GM12878 (cell line): ENCODE measurements at regions not wholly inside any gene's neighbourhood (a gene's known extent, or its start where the extent isn't known, plus 50 kb on each side); places are given as distances from the start of the nearest gene placed in this dataset.

Source experiments
- ATAC-seq: fragments of 200-7000 bp; cut with Tn5 transposase; 3 replicates; pipeline ENCODE4 v1.9.1; 2020; ENCODE audit warnings: mild to moderate bottlenecking, moderate library complexity
- BruUV-seq: library from RNA; stranded (reverse); fragments of 400-500 nt; replicated peaks from 2 replicates; lab custom pipeline; 2021; lab: Mats Ljungman, UMichigan
- CTCF ChIA-PET: fragments of 300-600 bp; sonication (Branson Sonifier 250); formaldehyde crosslinking; extraction: SDS; loops from one replicate; lab custom pipeline; 2021; ENCODE audit warnings: inconsistent platforms; lab: Yijun Ruan, JAX
- POLR2A ChIA-PET: fragments of 350-600 bp; formaldehyde crosslinking; extraction: SDS; loops from one replicate; lab custom pipeline; 2021; ENCODE audit warnings: inconsistent platforms; lab: Charles Lee
- RAD21 ChIA-PET: fragments of 300-600 bp; sonication (Branson Sonifier 250); formaldehyde crosslinking; loops from one replicate; lab custom pipeline; 2023; ENCODE audit warnings: antibody characterized with exemption; ENCODE audit not compliant: unreplicated experiment; lab: Charles Lee
- SMC1A ChIA-PET: fragments of 300-600 bp; sonication (Branson Sonifier 250); formaldehyde crosslinking; loops from one replicate; lab custom pipeline; 2023; ENCODE audit not compliant: unreplicated experiment, uncharacterized antibody; lab: Charles Lee
- DNase-seq: peaks from one replicate; pipeline ENCODE4 v3.0.0-alpha.2; 2011; ENCODE audit warnings: low read depth, low spot score
- FAIRE-seq: peaks from 3 replicates; lab custom pipeline; 2011; peaks lifted over from hg19 to GRCh38; lab: Jason Lieb, UNC
- H2AFZ ChIP-seq: 2 replicates; pipeline ENCODE4 v1.6.0; 2011; ENCODE audit warnings: low read depth, low read length, control low read depth; ENCODE audit not compliant: control insufficient read depth
- H3K27ac ChIP-seq: 2 replicates; pipeline ENCODE4 v1.5.1; 2011; ENCODE audit warnings: control low read depth; ENCODE audit not compliant: control insufficient read depth, insufficient read depth
- H3K27me3 ChIP-seq, 2 experiments: replicated peaks in 1 of 2; 2 replicates each; pipeline versions ENCODE4 v1.6.0 to v1.6.1; 2011; ENCODE audit warnings: low read length in 1 of 2; ENCODE audit not compliant: control insufficient read depth in 2 of 2, insufficient read depth in 2 of 2
- H3K36me3 ChIP-seq, 2 experiments: 2 replicates each; pipeline ENCODE4 v1.5.1; 2011; ENCODE audit warnings: low read length in 1 of 2; ENCODE audit not compliant: control insufficient read depth in 2 of 2, insufficient read depth in 2 of 2
- H3K4me1 ChIP-seq: 2 replicates; pipeline ENCODE4 v1.6.1; 2011; ENCODE audit warnings: mild to moderate bottlenecking, low read length, moderate library complexity, mixed read lengths; ENCODE audit not compliant: control insufficient read depth, insufficient read depth
- H3K4me2 ChIP-seq: 2 replicates; pipeline ENCODE4 v1.6.0; 2011; ENCODE audit warnings: control low read depth; ENCODE audit not compliant: control insufficient read depth, insufficient read depth
- H3K4me3 ChIP-seq: fragments of 200-600 bp; sonication (generic); 2 replicates; pipeline ENCODE4 v1.5.1; 2016
- H3K79me2 ChIP-seq: 2 replicates; pipeline ENCODE4 v1.6.0; 2011; ENCODE audit warnings: low read length; ENCODE audit not compliant: control insufficient read depth, insufficient read depth
- H3K9ac ChIP-seq: 2 replicates; pipeline ENCODE4 v1.8.0; 2011; ENCODE audit warnings: low read length, control low read depth, mixed read lengths; ENCODE audit not compliant: control insufficient read depth, insufficient read depth
- H3K9me3 ChIP-seq: replicated peaks from 3 replicates; pipeline ENCODE4 v1.5.1; 2011; ENCODE audit warnings: mild to moderate bottlenecking, low read length; ENCODE audit not compliant: control insufficient read depth, insufficient read depth
- H4K20me1 ChIP-seq: 2 replicates; pipeline ENCODE4 v1.6.0; 2011; ENCODE audit not compliant: control insufficient read depth, insufficient read depth
- CREM ChIP-seq: IDR thresholded peaks from 2 replicates; pipeline ENCODE4 v1.6.1; 2014; ENCODE audit warnings: antibody characterized with exemption, low read depth
- DPF2 ChIP-seq: fragments of 450-650 bp; IDR thresholded peaks from 2 replicates; pipeline ENCODE4 v1.6.1; 2017; ENCODE audit warnings: mild to moderate bottlenecking
- EGR1 ChIP-seq, 2 experiments: IDR thresholded peaks; 1 replicate in 1 of 2; 2 replicates in 1 of 2; pipeline ENCODE4 v1.6.1; 2011 to 2012; ENCODE audit warnings: low read depth in 2 of 2, low read length in 2 of 2, borderline replicate concordance in 1 of 2, mild to moderate bottlenecking in 1 of 2, moderate library complexity in 1 of 2
- FOXK2 ChIP-seq: fragments of 450-650 bp; IDR thresholded peaks from 2 replicates; pipeline ENCODE4 v1.6.1; 2017; ENCODE audit warnings: mild to moderate bottlenecking, moderate library complexity
- IKZF1 ChIP-seq: fragments of 450-650 bp; conservative IDR thresholded peaks from 2 replicates; pipeline ENCODE4 v1.6.1; 2017; ENCODE audit warnings: antibody characterized with exemption, mild to moderate bottlenecking
- MAX ChIP-seq: IDR thresholded peaks from 2 replicates; pipeline ENCODE4 v1.6.1; 2012; ENCODE audit warnings: low read depth, low read length, improper control_type of control experiment
- NRF1 ChIP-seq: conservative IDR thresholded peaks from 2 replicates; pipeline ENCODE4 v1.6.1; 2011; ENCODE audit warnings: mild to moderate bottlenecking, low read depth, low read length, improper control_type of control experiment
- PAX8 ChIP-seq: fragments of 450-650 bp; IDR thresholded peaks from 2 replicates; pipeline ENCODE4 v1.6.1; 2017; ENCODE audit warnings: mild to moderate bottlenecking, moderate library complexity
- RUNX3 ChIP-seq: IDR thresholded peaks from 2 replicates; pipeline ENCODE4 v1.6.1; 2012; ENCODE audit warnings: low read length, inconsistent platforms
- SIN3A ChIP-seq: IDR thresholded peaks from 2 replicates; pipeline ENCODE4 v1.6.1; 2012; ENCODE audit warnings: low read depth, low read length, improper control_type of control experiment
- SRF ChIP-seq, 2 experiments: IDR thresholded peaks; 2 replicates each; pipeline ENCODE4 v1.6.1; 2011; ENCODE audit warnings: low read depth in 2 of 2, low read length in 2 of 2, mild to moderate bottlenecking in 1 of 2, moderate library complexity in 1 of 2
- SUPT20H ChIP-seq: IDR thresholded peaks from 2 replicates; pipeline ENCODE4 v1.6.1; 2011; ENCODE audit warnings: low read depth, mild to moderate bottlenecking, low read length, moderate library complexity, borderline replicate concordance; ENCODE audit not compliant: control insufficient read depth
- TAF1 ChIP-seq: IDR thresholded peaks from 2 replicates; pipeline ENCODE4 v1.6.1; 2011; ENCODE audit warnings: mild to moderate bottlenecking, low read depth, low read length, borderline replicate concordance
- ZNF384 ChIP-seq: IDR thresholded peaks from 2 replicates; pipeline ENCODE4 v1.6.1; 2012; ENCODE audit warnings: low read depth, mild to moderate bottlenecking, low read length, improper control_type of control experiment, borderline replicate concordance
- WGBS: methylation state at CpG from one replicate; pipeline ENCODE4 v1.1.6; 2016; ENCODE audit warnings: low lambda C conversion rate; ENCODE audit not compliant: insufficient replicate concordance, insufficient coverage; ENCODE audit errors: missing lambda C conversion rate; 5-methylcytosine and 5-hydroxymethylcytosine counted together
- in situ Hi-C: fragments of 300-500 bp; cut with MboI; formaldehyde crosslinking; loops from 9 replicates; pipeline ENCODE4 v1.14.3; 2018; ENCODE audit warnings: mixed read lengths
- intact Hi-C: fragments of 100-400 bp; cut with micrococcal nuclease; formaldehyde crosslinking; loops from one replicate; pipeline ENCODE4 v1.14.2; 2022; ENCODE audit not compliant: unreplicated experiment

GRCh38 chr16:75957870-75958269 is 231.6 kb upstream of the CPHXL start:
- H2AFZ ChIP-seq = no peak overlapping the region
- TF ChIP-seq TAF1 (no peak), NRF1 (no peak), DPF2 (no peak), RUNX3 (no peak), PAX8 (no peak), ZNF384 (no peak), SIN3A (no peak), EGR1 (IDR thresholded peaks at IDR 0.05; ENCODE audit: borderline replicate concordance in 1 of 2, low read depth in 2 of 2, low read length in 2 of 2) (no peak), SUPT20H (no peak), MAX (no peak), IKZF1 (no peak), FOXK2 (no peak), SRF (IDR thresholded peaks at IDR 0.05; ENCODE audit: low read depth in 2 of 2, low read length in 2 of 2) (no peak), CREM (no peak)
- no peaks in the 10 kb centered on the region for H3K9me3 ChIP-seq
- 30% methylated on average over 6 of the region's 6 CpGs for WGBS
- FAIRE-seq (no peak), ATAC-seq (no peak), DNase-seq (no peak)
- H3K9ac ChIP-seq = no peak overlapping the region
- CTCF ChIA-PET = interaction anchor here (0.8 kb wide), 1 partner anchor 194 kb away, joined by 3 read pairs; no protein-coding TSS in a partner anchor
- in situ Hi-C loops (no loop called here), intact Hi-C loops (no loop called here)
- no peak overlapping the region for H3K4me3 ChIP-seq
- no peaks in the 10 kb centered on the region for H3K79me2 ChIP-seq
- BruUV-seq = no TSS peak
- H3K27me3 ChIP-seq = no peaks in the 10 kb centered on the region
- no peaks in the 10 kb centered on the region for H3K36me3 ChIP-seq
- SMC1A ChIA-PET = no interaction called here
- no peaks in the 10 kb centered on the region for H4K20me1 ChIP-seq
- no peak overlapping the region for H3K4me2 ChIP-seq
- no peak overlapping the region for H3K27ac ChIP-seq
- RAD21 ChIA-PET = no interaction called here
- no peaks in the 10 kb centered on the region for H3K4me1 ChIP-seq
- POLR2A ChIA-PET = no interaction called here
